Osteoblast (primary cell): ENCODE measurements at regions not wholly inside any gene's neighbourhood (a gene's known extent, or its start where the extent isn't known, plus 50 kb on each side); places are given as distances from the start of the nearest gene placed in this dataset.

Source experiments
- DNase-seq: peaks from one replicate; pipeline ENCODE4 v3.0.0; 2011; ENCODE audit warnings: low spot score, mixed read lengths; ENCODE audit not compliant: insufficient read length; ENCODE audit errors: missing footprints
- H2AFZ ChIP-seq: 2 replicates; pipeline ENCODE4 v1.6.0; 2011; ENCODE audit warnings: mild to moderate bottlenecking, low read length
- H3K27ac ChIP-seq: 2 replicates; pipeline ENCODE4 v1.5.1; 2011; ENCODE audit warnings: mild to moderate bottlenecking, low read depth, low read length, moderate library complexity
- H3K27me3 ChIP-seq: 2 replicates; pipeline ENCODE4 v1.6.0; 2012; ENCODE audit warnings: mild to moderate bottlenecking, control low read depth, inconsistent platforms, low read length, moderate library complexity; ENCODE audit not compliant: insufficient read depth
- H3K36me3 ChIP-seq: 2 replicates; pipeline ENCODE4 v1.5.1; 2011; ENCODE audit warnings: mild to moderate bottlenecking, low read length, control low read depth, moderate library complexity; ENCODE audit not compliant: insufficient read depth
- H3K4me1 ChIP-seq: 2 replicates; pipeline ENCODE4 v1.5.1; 2011; ENCODE audit warnings: mild to moderate bottlenecking, low read length, control low read depth, moderate library complexity; ENCODE audit not compliant: insufficient read depth
- H3K4me2 ChIP-seq: 2 replicates; pipeline ENCODE4 v1.6.0; 2011; ENCODE audit warnings: mild to moderate bottlenecking, low read length; ENCODE audit not compliant: insufficient read depth
- H3K4me3 ChIP-seq: fragments of 200-600 bp; sonication (generic); 3 replicates; pipeline ENCODE4 v1.5.1; 2012; ENCODE audit warnings: mild to moderate bottlenecking, low read length, inconsistent platforms; ENCODE audit not compliant: insufficient read depth
- H3K79me2 ChIP-seq: 2 replicates; pipeline ENCODE4 v1.6.0; 2012; ENCODE audit warnings: mild to moderate bottlenecking, low read length, control low read depth, inconsistent platforms; ENCODE audit not compliant: insufficient read depth
- H3K9me3 ChIP-seq: 2 replicates; pipeline ENCODE4 v1.5.1; 2011; ENCODE audit warnings: low read depth, low read length, control low read depth
- H4K20me1 ChIP-seq: 2 replicates; pipeline ENCODE4 v1.6.0; 2012; ENCODE audit warnings: mild to moderate bottlenecking, low read length, control low read depth; ENCODE audit not compliant: insufficient read depth
- CTCF ChIP-seq: IDR thresholded peaks from 2 replicates; pipeline ENCODE4 v1.5.1; 2011; ENCODE audit warnings: mild to moderate bottlenecking, low read depth, low read length, moderate library complexity; ENCODE audit errors: extremely low read depth

GRCh38 chr3:166071831-166072230, 234.6 kb upstream of the BCHE start:
- H3K27ac ChIP-seq, result no peak overlapping the region
- no peak overlapping the region for H2AFZ ChIP-seq
- H3K27me3 ChIP-seq, result no peaks in the 10 kb centered on the region
- no peak for TF ChIP-seq CTCF
- no peak overlapping the region for H3K4me3 ChIP-seq
- DNase-seq, result no peak
- H3K4me2 ChIP-seq, result no peak overlapping the region
- no peaks in the 10 kb centered on the region for H4K20me1 ChIP-seq
- no peaks in the 10 kb centered on the region for H3K36me3 ChIP-seq
- no peaks in the 10 kb centered on the region for H3K4me1 ChIP-seq
- no peaks in the 10 kb centered on the region for H3K9me3 ChIP-seq
- H3K79me2 ChIP-seq, result no peaks in the 10 kb centered on the region

- no peaks in the 10 kb centered on the region for H3K27me3 ChIP-seq
- no peak for TF ChIP-seq CTCF
- peaks cover 4% of the 10 kb centered on the region for H3K9me3 ChIP-seq
- H3K36me3 ChIP-seq, result no peaks in the 10 kb centered on the region
- H4K20me1 ChIP-seq, result no peaks in the 10 kb centered on the region
- no peak overlapping the region for H3K27ac ChIP-seq
- H3K4me2 ChIP-seq, result no peak overlapping the region
- no peak overlapping the region for H3K4me3 ChIP-seq
- H3K4me1 ChIP-seq, result no peaks in the 10 kb centered on the region
- no peak for DNase-seq
- no peaks in the 10 kb centered on the region for H3K79me2 ChIP-seq
- H2AFZ ChIP-seq, result no peak overlapping the region
Observed at GRCh38 chr3:166064476-166064875, 227.3 kb upstream of the BCHE start.

GRCh38 chr3:166060789-166061479, 223.7 kb upstream of the BCHE start:
- Histone ChIP-seq H3K27ac (no peak overlapping the region), H4K20me1 (no peaks in the 10 kb centered on the region), H3K36me3 (no peaks in the 10 kb centered on the region), H3K79me2 (no peaks in the 10 kb centered on the region), H3K27me3 (no peaks in the 10 kb centered on the region), H3K4me1 (no peaks in the 10 kb centered on the region), H3K9me3 (peaks cover 4% of the 10 kb centered on the region), H3K4me3 (no peak overlapping the region), H3K4me2 (no peak overlapping the region), H2AFZ (no peak overlapping the region)
- no peak for TF ChIP-seq CTCF
- no peak for DNase-seq

- Histone ChIP-seq H3K9me3 (peaks cover 3% of the 10 kb centered on the region), H4K20me1 (no peaks in the 10 kb centered on the region), H2AFZ (no peak overlapping the region), H3K36me3 (no peaks in the 10 kb centered on the region), H3K27ac (no peak overlapping the region), H3K4me3 (no peak overlapping the region), H3K27me3 (no peaks in the 10 kb centered on the region), H3K4me2 (no peak overlapping the region), H3K4me1 (no peaks in the 10 kb centered on the region), H3K79me2 (no peaks in the 10 kb centered on the region)
- no peak for DNase-seq
- TF ChIP-seq CTCF, result no peak
Observed at GRCh38 chr3:166052440-166052839, 215.2 kb upstream of the BCHE start.
